OCI-LY3 (cell line): ENCODE measurements at regions not wholly inside any gene's neighbourhood (a gene's known extent, or its start where the extent isn't known, plus 50 kb on each side); places are given as distances from the start of the nearest gene placed in this dataset.

Source experiments
- CTCF ChIP-seq: fragments of 200-600, 300-600 bp; sonication (generic); IDR thresholded peaks from 2 replicates; pipeline ENCODE4 v1.5.1; 2014; ENCODE audit warnings: antibody characterized with exemption, low read length, low read depth
- EZH2phosphoT487 ChIP-seq: fragments of 200-600 bp; shearing (Covaris generic); IDR thresholded peaks from 2 replicates; pipeline ENCODE4 v1.6.1; 2018; ENCODE audit warnings: antibody characterized with exemption, mixed run types, low read depth

- TF ChIP-seq CTCF: no peak
- no peak for TF ChIP-seq EZH2phosphoT487
Observed at GRCh38 chr2:120549841-120550240, 185.8 kb upstream of the GLI2 start.
